Calu3 (cell line): ENCODE measurements at regions not wholly inside any gene's neighbourhood (a gene's known extent, or its start where the extent isn't known, plus 50 kb on each side); places are given as distances from the start of the nearest gene placed in this dataset.

ENCODE experiments used
- BruUV-seq: library from RNA; stranded (reverse); fragments of 400-500 nt; replicated peaks from 2 replicates; lab custom pipeline; 2021; lab: Mats Ljungman, UMichigan
- CTCF ChIA-PET: fragments of 300-600 bp; sonication (Branson Sonifier 250); formaldehyde crosslinking; loops from one replicate; lab custom pipeline; 2022; ENCODE audit warnings: antibody characterized with exemption; lab: Charles Lee
- DNase-seq: peaks from one replicate; pipeline ENCODE4 v3.0.0; 2022
- H3K27ac Mint-ChIP-seq: one replicate; pipeline ENCODE4 v1.8.0; 2022; ENCODE audit warnings: mixed read lengths; ENCODE audit not compliant: unreplicated experiment
- H3K27me3 Mint-ChIP-seq: one replicate; pipeline ENCODE4 v1.8.0; 2022; ENCODE audit warnings: mixed read lengths; ENCODE audit not compliant: unreplicated experiment
- H3K36me3 Mint-ChIP-seq: one replicate; pipeline ENCODE4 v1.8.0; 2022; ENCODE audit warnings: mild to moderate bottlenecking, moderate library complexity, mixed read lengths; ENCODE audit not compliant: insufficient read depth, unreplicated experiment
- H3K4me1 Mint-ChIP-seq: one replicate; pipeline ENCODE4 v1.8.0; 2022; ENCODE audit warnings: mild to moderate bottlenecking, low read depth, mixed read lengths; ENCODE audit not compliant: unreplicated experiment
- H3K4me3 Mint-ChIP-seq: one replicate; pipeline ENCODE4 v1.8.0; 2022; ENCODE audit warnings: mild to moderate bottlenecking, low read depth, moderate library complexity, mixed read lengths; ENCODE audit not compliant: unreplicated experiment
- H3K9me3 Mint-ChIP-seq: one replicate; pipeline ENCODE4 v1.8.0; 2022; ENCODE audit warnings: low read depth, mixed read lengths; ENCODE audit not compliant: unreplicated experiment
- intact Hi-C: fragments of 100-400 bp; cut with micrococcal nuclease; formaldehyde crosslinking; loops from one replicate; pipeline ENCODE4 v1.10.0; 2022; ENCODE audit not compliant: unreplicated experiment
- TF ChIP-seq, protein P1 (sequence below): fragments of 200-600 bp; IDR thresholded peaks from one replicate; pipeline ENCODE4 v1.8.0; 2022; ENCODE audit warnings: antibody characterized with exemption; ENCODE audit not compliant: unreplicated experiment

DNA sequence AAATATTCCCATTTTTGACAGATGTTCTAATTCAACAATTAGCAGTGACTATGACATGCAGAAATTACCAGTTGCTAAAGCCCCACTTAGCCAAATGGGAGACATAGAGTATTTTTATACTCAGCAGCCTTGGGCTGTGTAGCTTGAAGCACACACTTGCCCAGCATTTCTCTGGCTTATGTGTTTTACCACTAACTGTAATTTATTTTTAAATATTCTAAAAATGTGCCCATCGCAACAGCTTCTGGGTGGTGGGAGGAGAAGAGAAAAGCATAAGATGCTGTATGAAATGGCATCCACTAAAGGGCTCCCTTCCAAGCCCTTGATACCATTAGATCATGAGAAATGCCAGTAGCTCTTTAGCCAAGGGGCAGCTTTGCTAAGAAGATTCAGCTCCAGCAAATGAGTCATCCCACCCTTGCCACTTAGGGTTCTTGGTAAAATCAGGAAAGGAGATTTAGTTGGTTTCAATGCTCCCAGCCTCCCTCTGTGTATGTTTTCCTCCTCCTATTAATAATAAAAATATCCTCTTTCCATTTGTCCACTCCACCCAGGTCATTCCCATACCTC lies 462.7 kb upstream of the DEPDC1 start:
- DNase-seq: no peak
- no peaks in the 10 kb centered on the region for H3K36me3 Mint-ChIP-seq
- intact Hi-C loops: no loop called here
- CTCF ChIA-PET: interaction anchor here (0.5 to 0.7 kb wide), 2 partner anchors 488 to 585 kb away, joined by 3 to 7 read pairs; no protein-coding TSS in a partner anchor
- H3K4me3 Mint-ChIP-seq: no peak overlapping the region
- H3K27ac Mint-ChIP-seq: no peak overlapping the region
- TF ChIP-seq, protein P1, sequence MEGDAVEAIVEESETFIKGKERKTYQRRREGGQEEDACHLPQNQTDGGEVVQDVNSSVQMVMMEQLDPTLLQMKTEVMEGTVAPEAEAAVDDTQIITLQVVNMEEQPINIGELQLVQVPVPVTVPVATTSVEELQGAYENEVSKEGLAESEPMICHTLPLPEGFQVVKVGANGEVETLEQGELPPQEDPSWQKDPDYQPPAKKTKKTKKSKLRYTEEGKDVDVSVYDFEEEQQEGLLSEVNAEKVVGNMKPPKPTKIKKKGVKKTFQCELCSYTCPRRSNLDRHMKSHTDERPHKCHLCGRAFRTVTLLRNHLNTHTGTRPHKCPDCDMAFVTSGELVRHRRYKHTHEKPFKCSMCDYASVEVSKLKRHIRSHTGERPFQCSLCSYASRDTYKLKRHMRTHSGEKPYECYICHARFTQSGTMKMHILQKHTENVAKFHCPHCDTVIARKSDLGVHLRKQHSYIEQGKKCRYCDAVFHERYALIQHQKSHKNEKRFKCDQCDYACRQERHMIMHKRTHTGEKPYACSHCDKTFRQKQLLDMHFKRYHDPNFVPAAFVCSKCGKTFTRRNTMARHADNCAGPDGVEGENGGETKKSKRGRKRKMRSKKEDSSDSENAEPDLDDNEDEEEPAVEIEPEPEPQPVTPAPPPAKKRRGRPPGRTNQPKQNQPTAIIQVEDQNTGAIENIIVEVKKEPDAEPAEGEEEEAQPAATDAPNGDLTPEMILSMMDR: no peak
- no TSS peak for BruUV-seq
- no peaks in the 10 kb centered on the region for H3K4me1 Mint-ChIP-seq
- H3K9me3 Mint-ChIP-seq: peaks cover 5% of the 10 kb centered on the region
- no peaks in the 10 kb centered on the region for H3K27me3 Mint-ChIP-seq

GRCh38 chr1:68961143-68961542 lies 464.3 kb upstream of the DEPDC1 start:
- Mint-ChIP-seq H3K27me3 (no peaks in the 10 kb centered on the region), H3K9me3 (peaks cover 3% of the 10 kb centered on the region), H3K4me3 (no peak overlapping the region), H3K27ac (no peak overlapping the region), H3K4me1 (no peaks in the 10 kb centered on the region), H3K36me3 (no peaks in the 10 kb centered on the region)
- CTCF ChIA-PET: no interaction called here
- no peak for DNase-seq
- TF ChIP-seq, protein P1: no peak
- BruUV-seq: no TSS peak
- intact Hi-C loops: no loop called here

DNA sequence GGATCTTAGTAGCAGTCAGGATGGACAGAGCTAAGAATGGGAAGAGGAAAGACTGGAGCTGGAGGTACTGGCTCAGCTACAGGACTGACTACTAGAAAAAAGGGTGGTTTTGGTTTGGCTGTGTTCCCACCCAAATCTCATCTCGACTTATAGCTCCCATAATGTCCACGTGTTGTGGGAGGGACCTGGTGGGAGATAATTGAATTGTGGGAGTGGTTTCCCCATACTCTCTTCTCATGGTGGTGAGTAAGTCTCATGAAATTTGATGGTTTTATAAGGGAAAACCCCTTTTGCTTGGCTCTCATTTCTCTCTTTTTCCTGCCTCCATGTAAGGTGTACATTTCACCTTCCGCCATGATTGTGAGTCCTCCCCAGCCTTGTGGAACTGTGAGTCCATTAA lies 466.5 kb upstream of the DEPDC1 start:
- H3K9me3 Mint-ChIP-seq: no peaks in the 10 kb centered on the region
- intact Hi-C loops: no loop called here
- H3K4me3 Mint-ChIP-seq: no peak overlapping the region
- BruUV-seq: no TSS peak
- no peak overlapping the region for H3K27ac Mint-ChIP-seq
- H3K4me1 Mint-ChIP-seq: no peaks in the 10 kb centered on the region
- DNase-seq: no peak
- no peaks in the 10 kb centered on the region for H3K36me3 Mint-ChIP-seq
- H3K27me3 Mint-ChIP-seq: no peaks in the 10 kb centered on the region
- TF ChIP-seq, protein P1: no peak
- CTCF ChIA-PET: no interaction called here

DNA sequence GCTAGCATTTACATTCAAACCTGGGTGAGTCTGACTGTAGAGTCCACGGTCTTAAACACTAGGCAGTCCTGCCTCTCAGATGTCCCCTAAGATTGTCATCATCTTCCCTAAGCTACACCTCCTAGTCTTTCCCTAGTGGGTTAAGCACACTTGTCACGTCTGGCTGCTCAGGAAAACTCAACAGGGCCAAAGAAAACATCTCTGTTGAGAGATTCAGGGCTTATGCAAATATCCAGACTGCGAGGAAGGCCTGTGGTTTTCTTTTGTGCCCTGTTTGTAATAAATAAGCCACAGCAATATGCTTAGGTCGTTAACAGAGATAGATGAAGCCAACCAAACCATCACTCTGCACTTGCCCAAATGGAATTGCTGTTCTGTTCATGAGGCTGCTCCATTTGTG lies 472.6 kb upstream of the DEPDC1 start:
- Mint-ChIP-seq H3K4me3 (no peak overlapping the region), H3K9me3 (no peaks in the 10 kb centered on the region), H3K27ac (no peak overlapping the region), H3K4me1 (no peaks in the 10 kb centered on the region), H3K36me3 (no peaks in the 10 kb centered on the region), H3K27me3 (no peaks in the 10 kb centered on the region)
- no peak for DNase-seq
- intact Hi-C loops: no loop called here
- TF ChIP-seq, protein P1: no peak
- CTCF ChIA-PET: no interaction called here
- no TSS peak for BruUV-seq
